ENCODE measurements at regions not wholly inside any gene's neighbourhood (a gene's known extent, or its start where the extent isn't known, plus 50 kb on each side); places are given as distances from the start of the nearest gene placed in this dataset.
"Not testable (repeated sequence)": the region's sequence is repeated elsewhere in the genome, so short reads cannot be mapped to it uniquely, and the experiment has no call there.

DNA sequence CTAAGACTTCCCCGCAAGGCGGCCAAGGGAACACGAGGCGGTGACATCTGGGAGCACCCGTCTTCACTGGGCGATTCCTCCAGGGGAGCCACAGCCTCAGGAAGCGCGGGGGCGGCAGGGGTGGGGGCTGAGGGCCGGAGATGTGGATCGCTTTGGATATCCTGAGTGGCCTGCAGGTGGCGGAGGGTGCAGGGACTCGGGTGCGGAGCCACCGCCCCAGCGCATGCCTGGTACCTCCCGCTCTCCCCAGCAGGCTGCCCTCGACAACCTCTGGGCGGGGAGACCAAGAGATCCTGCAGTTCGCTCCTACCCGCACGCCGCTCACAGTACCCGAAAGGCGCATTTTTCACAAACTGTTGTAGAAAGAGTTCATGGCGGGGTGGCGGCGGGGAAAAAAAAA, 201.4 kb upstream of the PRKX start:
- TF ChIP-seq, protein P1, sequence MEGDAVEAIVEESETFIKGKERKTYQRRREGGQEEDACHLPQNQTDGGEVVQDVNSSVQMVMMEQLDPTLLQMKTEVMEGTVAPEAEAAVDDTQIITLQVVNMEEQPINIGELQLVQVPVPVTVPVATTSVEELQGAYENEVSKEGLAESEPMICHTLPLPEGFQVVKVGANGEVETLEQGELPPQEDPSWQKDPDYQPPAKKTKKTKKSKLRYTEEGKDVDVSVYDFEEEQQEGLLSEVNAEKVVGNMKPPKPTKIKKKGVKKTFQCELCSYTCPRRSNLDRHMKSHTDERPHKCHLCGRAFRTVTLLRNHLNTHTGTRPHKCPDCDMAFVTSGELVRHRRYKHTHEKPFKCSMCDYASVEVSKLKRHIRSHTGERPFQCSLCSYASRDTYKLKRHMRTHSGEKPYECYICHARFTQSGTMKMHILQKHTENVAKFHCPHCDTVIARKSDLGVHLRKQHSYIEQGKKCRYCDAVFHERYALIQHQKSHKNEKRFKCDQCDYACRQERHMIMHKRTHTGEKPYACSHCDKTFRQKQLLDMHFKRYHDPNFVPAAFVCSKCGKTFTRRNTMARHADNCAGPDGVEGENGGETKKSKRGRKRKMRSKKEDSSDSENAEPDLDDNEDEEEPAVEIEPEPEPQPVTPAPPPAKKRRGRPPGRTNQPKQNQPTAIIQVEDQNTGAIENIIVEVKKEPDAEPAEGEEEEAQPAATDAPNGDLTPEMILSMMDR (optimal IDR thresholded peaks at IDR 0.05 in 1 of 3, IDR thresholded peaks at IDR 0.05 in 1 of 3, conservative IDR thresholded peaks at IDR 0.05 in 1 of 3; ENCODE audit: extremely low read depth in 1 of 3, insufficient read depth in 2 of 3, low read length in 3 of 3) = not testable (repeated sequence)
- TF ChIP-seq EZH2 (IDR thresholded peaks at IDR 0.05; ENCODE audit: low read length) = not testable (repeated sequence)
